H1 (cell line): ENCODE measurements at regions not wholly inside any gene's neighbourhood (a gene's known extent, or its start where the extent isn't known, plus 50 kb on each side); places are given as distances from the start of the nearest gene placed in this dataset.

Experiments used
- CTCF ChIA-PET: fragments of 300-600 bp; sonication (Branson Sonifier 250); formaldehyde crosslinking; loops from one replicate; lab custom pipeline; 2021; ENCODE audit not compliant: partially characterized antibody; lab: Charles Lee
- POLR2A ChIA-PET: fragments of 300-600 bp; sonication (Branson Sonifier 250); formaldehyde crosslinking; loops from one replicate; lab custom pipeline; 2021; ENCODE audit warnings: inconsistent platforms; ENCODE audit not compliant: partially characterized antibody; lab: Charles Lee
- DNase-seq, 2 experiments: peaks; one replicate each; pipeline versions ENCODE4 v3.0.0 to v3.0.0-alpha.2; 2010 to 2022; ENCODE audit warnings: low spot score in 2 of 2, low read depth in 1 of 2, mixed read lengths in 1 of 2
- FAIRE-seq: peaks from 2 replicates; lab custom pipeline; 2011; peaks lifted over from hg19 to GRCh38; lab: Jason Lieb, UNC
- H2AFZ ChIP-seq: 2 replicates; pipeline ENCODE4 v1.8.1; 2012; ENCODE audit warnings: low read length, inconsistent platforms
- H2AK5ac ChIP-seq: 2 replicates; pipeline ENCODE4 v1.6.1; 2013; ENCODE audit warnings: low read depth, low read length
- H2BK120ac ChIP-seq: replicated peaks from 2 replicates; pipeline ENCODE3; 2013; ENCODE audit warnings: low read depth, low read length, inconsistent platforms
- H2BK12ac ChIP-seq: 2 replicates; pipeline ENCODE4 v1.6.1; 2013; ENCODE audit warnings: low read depth, low read length
- H2BK15ac ChIP-seq: 2 replicates; pipeline ENCODE4 v1.6.1; 2013; ENCODE audit warnings: low read length
- H2BK20ac ChIP-seq: 2 replicates; pipeline ENCODE4 v1.6.1; 2013; ENCODE audit warnings: low read length
- H2BK5ac ChIP-seq: 2 replicates; pipeline ENCODE4 v1.6.1; 2013; ENCODE audit warnings: low read depth, low read length
- H3K14ac ChIP-seq: 2 replicates; pipeline ENCODE4 v1.6.1; 2013; ENCODE audit warnings: inconsistent platforms; ENCODE audit not compliant: insufficient read length
- H3K18ac ChIP-seq: 2 replicates; pipeline ENCODE4 v1.6.1; 2013; ENCODE audit warnings: low read length; ENCODE audit errors: extremely low read depth
- H3K23ac ChIP-seq: 2 replicates; pipeline ENCODE4 v1.6.1; 2013; ENCODE audit warnings: inconsistent platforms; ENCODE audit not compliant: insufficient read length
- H3K23me2 ChIP-seq: 2 replicates; pipeline ENCODE4 v1.6.1; 2013; ENCODE audit warnings: low read depth, low read length
- H3K27ac ChIP-seq: 2 replicates; pipeline ENCODE4 v1.6.1; 2011; ENCODE audit warnings: low read depth, low read length, inconsistent platforms
- H3K27me3 ChIP-seq, 4 experiments: replicated peaks in 1 of 4; 1 replicate in 1 of 4; 2 replicates in 3 of 4; pipeline versions ENCODE4 v1.6.1 to v1.8.1; 2011 to 2013; ENCODE audit warnings: low read length in 3 of 4, mild to moderate bottlenecking in 3 of 4, inconsistent platforms in 2 of 4, mixed read lengths in 2 of 4, moderate library complexity in 1 of 4; ENCODE audit not compliant: control insufficient read depth in 3 of 4, insufficient read depth in 3 of 4; ENCODE audit errors: extremely low read depth in 1 of 4
- H3K36me3 ChIP-seq, 4 experiments: 2 replicates each; pipeline versions ENCODE4 v1.6.1 to v1.8.1; 2011 to 2013; ENCODE audit warnings: mild to moderate bottlenecking in 4 of 4, low read length in 3 of 4, moderate library complexity in 2 of 4, control low read depth in 1 of 4, inconsistent platforms in 1 of 4; ENCODE audit not compliant: insufficient read depth in 4 of 4, control insufficient read depth in 2 of 4
- H3K4ac ChIP-seq: replicated peaks from 2 replicates; pipeline ENCODE3; 2013; ENCODE audit warnings: low read length, low read depth, mixed read lengths, inconsistent platforms; ENCODE audit not compliant: insufficient read length
- H3K4me1 ChIP-seq, 4 experiments: replicated peaks in 1 of 4; 1 replicate in 1 of 4; 2 replicates in 3 of 4; pipeline versions ENCODE4 v1.6.1 to v1.8.1; 2011 to 2013; ENCODE audit warnings: low read length in 3 of 4, inconsistent platforms in 2 of 4, mixed read lengths in 1 of 4; ENCODE audit not compliant: insufficient read depth in 4 of 4, control insufficient read depth in 3 of 4
- H3K4me2 ChIP-seq, 2 experiments: 2 replicates each; pipeline versions ENCODE4 v1.6.1 to v1.8.1; 2011 to 2013; ENCODE audit warnings: low read depth in 2 of 2, low read length in 2 of 2, control low read depth in 1 of 2, inconsistent platforms in 1 of 2, mild to moderate bottlenecking in 1 of 2; ENCODE audit not compliant: insufficient read depth in 1 of 2
- H3K4me3 ChIP-seq, 4 experiments: fragments of 200-600, 300-600 bp in 1 of 4; sonication (generic), shearing (Covaris generic), sonication (Bioruptor Twin) in 1 of 4; 2 replicates each; pipeline versions ENCODE4 v1.5.1 to v1.8.1; 2011 to 2016; ENCODE audit warnings: low read length in 4 of 4, low read depth in 3 of 4, control low read depth in 2 of 4, inconsistent platforms in 2 of 4, mild to moderate bottlenecking in 2 of 4, mixed read lengths in 1 of 4, moderate library complexity in 1 of 4; ENCODE audit not compliant: insufficient read depth in 2 of 4; ENCODE audit errors: extremely low read depth in 1 of 4
- H3K56ac ChIP-seq: replicated peaks from 2 replicates; pipeline ENCODE3; 2013; ENCODE audit warnings: low read depth, mild to moderate bottlenecking, mixed read lengths, low read length, inconsistent platforms; ENCODE audit not compliant: insufficient read length
- H3K79me1 ChIP-seq: 2 replicates; pipeline ENCODE4 v1.6.1; 2013; ENCODE audit warnings: low read depth, low read length, control low read depth
- H3K79me2 ChIP-seq, 2 experiments: 2 replicates each; pipeline versions ENCODE4 v1.6.1 to v1.8.1; 2012 to 2013; ENCODE audit warnings: low read length in 2 of 2, mild to moderate bottlenecking in 2 of 2, inconsistent platforms in 1 of 2; ENCODE audit not compliant: insufficient read depth in 2 of 2, control insufficient read depth in 1 of 2
- H3K9ac ChIP-seq, 4 experiments: replicated peaks in 1 of 4; 1 replicate in 1 of 4; 2 replicates in 3 of 4; pipeline versions ENCODE4 v1.6.1 to v1.8.1; 2011 to 2013; ENCODE audit warnings: low read depth in 3 of 4, low read length in 3 of 4, control low read depth in 2 of 4, mild to moderate bottlenecking in 2 of 4, moderate library complexity in 2 of 4, inconsistent platforms in 1 of 4; ENCODE audit errors: extremely low read depth in 1 of 4
- H3K9me3 ChIP-seq, 2 experiments: 2 replicates each; pipeline versions ENCODE4 v1.6.1 to v1.8.1; 2012 to 2013; ENCODE audit warnings: mild to moderate bottlenecking in 2 of 2, moderate library complexity in 2 of 2, control low read depth in 1 of 2, inconsistent platforms in 1 of 2, low read depth in 1 of 2, low read length in 1 of 2, mixed read lengths in 1 of 2; ENCODE audit not compliant: insufficient read depth in 2 of 2
- H4K20me1 ChIP-seq, 2 experiments: replicated peaks in 1 of 2; 2 replicates each; pipeline versions ENCODE3 to v1.8.1; 2011 to 2013; ENCODE audit warnings: inconsistent platforms in 2 of 2, low read length in 2 of 2, mild to moderate bottlenecking in 1 of 2; ENCODE audit not compliant: insufficient read depth in 2 of 2, control insufficient read depth in 1 of 2
- H4K5ac ChIP-seq: 2 replicates; pipeline ENCODE4 v1.6.1; 2013; ENCODE audit warnings: low read length, low read depth, mixed read lengths, inconsistent platforms; ENCODE audit not compliant: insufficient read length
- H4K8ac ChIP-seq: 2 replicates; pipeline ENCODE4 v1.8.0; 2013; ENCODE audit warnings: mild to moderate bottlenecking, moderate library complexity, low read length, inconsistent platforms; ENCODE audit not compliant: insufficient read depth; ENCODE audit errors: extremely low read depth
- H4K91ac ChIP-seq: replicated peaks from 2 replicates; pipeline ENCODE3; 2013; ENCODE audit warnings: low read length, mixed read lengths, inconsistent platforms; ENCODE audit not compliant: insufficient read length
- ASH2L ChIP-seq: fragments of 200-600, 300-600 bp; sonication (generic); IDR thresholded peaks from one replicate; pipeline ENCODE4 v1.7.1; 2017; ENCODE audit warnings: low read length
- BACH1 ChIP-seq: IDR thresholded peaks from 2 replicates; pipeline ENCODE4 v1.6.1; 2012; ENCODE audit warnings: low read length, improper control_type of control experiment
- CBX5 ChIP-seq: fragments of 300-800, 300-1000 bp; sonication (generic); IDR thresholded peaks from 2 replicates; pipeline ENCODE4 v1.7.1; 2016; ENCODE audit warnings: antibody characterized with exemption, low read length, low read depth
- CEBPB ChIP-seq: IDR thresholded peaks from 2 replicates; pipeline ENCODE4 v1.6.1; 2012; ENCODE audit warnings: low read depth, low read length
- CREB1 ChIP-seq: IDR thresholded peaks from 2 replicates; pipeline ENCODE4 v1.6.1; 2012; ENCODE audit warnings: inconsistent platforms
- FOSL1 ChIP-seq: IDR thresholded peaks from 2 replicates; pipeline ENCODE4 v1.6.1; 2011; ENCODE audit warnings: mild to moderate bottlenecking, low read depth, low read length, moderate library complexity; ENCODE audit not compliant: insufficient read depth
- GTF2F1 ChIP-seq: IDR thresholded peaks from 2 replicates; pipeline ENCODE4 v1.6.1; 2012; ENCODE audit warnings: low read depth, low read length, improper control_type of control experiment, borderline replicate concordance
- NANOG ChIP-seq: IDR thresholded peaks from 2 replicates; pipeline ENCODE4 v1.6.1; 2011; ENCODE audit warnings: low read length, low read depth, mild to moderate bottlenecking, inconsistent platforms; ENCODE audit not compliant: insufficient read depth, poor library complexity, severe bottlenecking
- NRF1 ChIP-seq: IDR thresholded peaks from 2 replicates; pipeline ENCODE4 v1.6.1; 2011; ENCODE audit warnings: mild to moderate bottlenecking, low read depth, low read length, improper control_type of control experiment
- RXRA ChIP-seq: IDR thresholded peaks from 2 replicates; pipeline ENCODE4 v1.6.1; 2011; ENCODE audit warnings: low read depth, mild to moderate bottlenecking, low read length, moderate library complexity; ENCODE audit not compliant: insufficient read depth
- SAP30 ChIP-seq: fragments of 300-600 bp; sonication (generic); IDR thresholded peaks from 2 replicates; pipeline ENCODE4 v1.7.1; 2012; ENCODE audit warnings: low read length, moderate library complexity, mild to moderate bottlenecking, inconsistent platforms; ENCODE audit not compliant: insufficient read depth, insufficient replicate concordance
- SIN3A ChIP-seq, 2 experiments: IDR thresholded peaks in 1 of 2; conservative IDR thresholded peaks in 1 of 2; 2 replicates each; pipeline ENCODE4 v1.6.1; 2011 to 2012; ENCODE audit warnings: low read length in 2 of 2, improper control_type of control experiment in 1 of 2, low read depth in 1 of 2, mild to moderate bottlenecking in 1 of 2
- TAF1 ChIP-seq: IDR thresholded peaks from 2 replicates; pipeline ENCODE4 v1.6.1; 2011; ENCODE audit warnings: mild to moderate bottlenecking, low read depth, low read length
- TBP ChIP-seq: IDR thresholded peaks from 2 replicates; pipeline ENCODE4 v1.6.1; 2011; ENCODE audit warnings: low read depth, low read length, improper control_type of control experiment
- TCF12 ChIP-seq: IDR thresholded peaks from 2 replicates; pipeline ENCODE4 v1.6.1; 2011; ENCODE audit warnings: low read depth, mild to moderate bottlenecking, low read length
- WGBS, 2 experiments: shearing (Covaris generic) in 1 of 2; methylation state at CpG; one replicate each; pipeline versions ENCODE4 v1.1.6 to v1.1.7; 2013 to 2015; ENCODE audit warnings: low lambda C conversion rate in 2 of 2, mixed read lengths in 2 of 2, inconsistent platforms in 1 of 2, low coverage in 1 of 2, missing lambda C conversion rate in 1 of 2; ENCODE audit not compliant: insufficient replicate concordance in 2 of 2, insufficient coverage in 1 of 2, insufficient read length in 1 of 2; ENCODE audit errors: extremely low coverage in 1 of 2, missing lambda C conversion rate in 1 of 2; 5-methylcytosine and 5-hydroxymethylcytosine counted together
- TF ChIP-seq, protein P1 (sequence below): IDR thresholded peaks from 2 replicates; pipeline ENCODE4 v1.6.1; 2012; ENCODE audit warnings: inconsistent platforms

DNA sequence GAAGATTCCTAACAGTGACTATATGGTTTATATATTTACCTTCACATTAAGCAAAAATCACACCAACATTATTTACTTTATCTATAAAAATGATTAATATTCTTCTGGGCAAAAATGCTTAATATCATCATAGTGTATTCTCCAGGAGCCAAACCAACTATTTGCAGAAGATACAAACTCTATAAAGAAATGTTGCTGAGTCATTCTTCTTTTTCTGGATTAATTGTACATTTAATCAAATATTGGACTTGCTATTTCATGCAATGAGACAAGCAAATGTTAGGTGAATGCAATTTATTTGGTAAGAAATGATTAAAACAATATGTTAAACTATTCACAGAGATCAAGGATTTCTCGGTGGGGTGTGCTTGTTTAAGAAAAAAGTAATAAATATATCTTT lies 1075.8 kb downstream of the PCDH9 start:
- FAIRE-seq: no peak
- WGBS, 2 experiments: 89% methylated on average over 1 of the region's 1 CpG; no CpG with 5 or more reads in 1 of the 2 experiments
- H2AFZ ChIP-seq: no peak overlapping the region
- TF ChIP-seq FOSL1 (no peak), GTF2F1 (no peak), CREB1 (no peak), TAF1 (no peak), NRF1 (no peak), TCF12 (no peak), RXRA (no peak), CEBPB (no peak), TBP (no peak), BACH1 (no peak), ASH2L (no peak), SAP30 (no peak), SIN3A (conservative IDR thresholded peaks at IDR 0.05 in 1 of 2, IDR thresholded peaks at IDR 0.05 in 1 of 2; ENCODE audit: low read depth in 1 of 2, low read length in 2 of 2) (no peak), NANOG (no peak), CBX5 (no peak)
- TF ChIP-seq, protein P1, sequence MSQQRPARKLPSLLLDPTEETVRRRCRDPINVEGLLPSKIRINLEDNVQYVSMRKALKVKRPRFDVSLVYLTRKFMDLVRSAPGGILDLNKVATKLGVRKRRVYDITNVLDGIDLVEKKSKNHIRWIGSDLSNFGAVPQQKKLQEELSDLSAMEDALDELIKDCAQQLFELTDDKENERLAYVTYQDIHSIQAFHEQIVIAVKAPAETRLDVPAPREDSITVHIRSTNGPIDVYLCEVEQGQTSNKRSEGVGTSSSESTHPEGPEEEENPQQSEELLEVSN: no peak

More for the DNA sequence above, 1075.8 kb downstream of the PCDH9 start:
- Histone ChIP-seq H3K27me3 (no peaks in the 10 kb centered on the region), H4K5ac (no peak overlapping the region), H3K4ac (no peak overlapping the region), H2BK120ac (no peak overlapping the region), H2BK15ac (no peak overlapping the region), H3K79me2 (no peaks in the 10 kb centered on the region), H3K9me3 (no peaks in the 10 kb centered on the region), H3K18ac (no peak overlapping the region), H4K8ac (no peak overlapping the region), H3K23ac (no peak overlapping the region), H3K27ac (no peak overlapping the region), H3K23me2 (no peaks in the 10 kb centered on the region; the same call in 1 of the 2 replicates), H2AK5ac (no peak overlapping the region), H2BK20ac (no peak overlapping the region), H3K36me3 (no peaks in the 10 kb centered on the region), H3K56ac (no peak overlapping the region), H3K9ac (no peak overlapping the region), H3K4me3 (no peak overlapping the region), H4K20me1 (no peaks in the 10 kb centered on the region), H3K4me2 (no peak overlapping the region), H3K79me1 (no peaks in the 10 kb centered on the region), H3K14ac (no peak overlapping the region), H4K91ac (no peak overlapping the region), H3K4me1 (no peaks in the 10 kb centered on the region), H2BK5ac (no peak overlapping the region), H2BK12ac (no peak overlapping the region)
- DNase-seq: no peak
- ChIA-PET POLR2A (no interaction called here), CTCF (no interaction called here)
